HG03025 (cell line): ENCODE measurements at regions not wholly inside any gene's neighbourhood (a gene's known extent, or its start where the extent isn't known, plus 50 kb on each side); places are given as distances from the start of the nearest gene placed in this dataset.
"Not testable (repeated sequence)": the region's sequence is repeated elsewhere in the genome, so short reads cannot be mapped to it uniquely, and the experiment has no call there.

ENCODE experiments used
- ATAC-seq: cut with Tn5 transposase; IDR thresholded peaks from one replicate; pipeline ENCODE4 v1.9.1; 2021; ENCODE audit warnings: mild to moderate bottlenecking, moderate library complexity; ENCODE audit not compliant: unreplicated experiment, low FRiP score

GRCh38 chr2:131668794-131669540 lies 141.3 kb downstream of the CCDC74A start:
- not testable (repeated sequence) for ATAC-seq

GRCh38 chr2:131671841-131672470 lies 144.3 kb downstream of the CCDC74A start:
- ATAC-seq, result not testable (repeated sequence)

GRCh38 chr2:131672471-131673399 lies 145.0 kb downstream of the CCDC74A start:
- peak; percentile 86 for ATAC-seq

GRCh38 chr2:131673400-131674173 lies 145.9 kb downstream of the CCDC74A start:
- peak; percentile 88 for ATAC-seq

GRCh38 chr2:131674174-131674507 lies 146.5 kb downstream of the CCDC74A start:
- ATAC-seq, result no peak

- ATAC-seq, result peak; percentile 19
Observed at GRCh38 chr2:131681611-131682121, 154.0 kb downstream of the CCDC74A start.

GRCh38 chr2:131682122-131682944 lies 154.6 kb downstream of the CCDC74A start:
- peak; percentile 99 for ATAC-seq

GRCh38 chr2:131682945-131683330 lies 155.2 kb downstream of the CCDC74A start:
- ATAC-seq, result peak; percentile 46

GRCh38 chr2:131684631-131685316 lies 157.1 kb downstream of the CCDC74A start:
- not testable (repeated sequence) for ATAC-seq

GRCh38 chr2:131686164-131686893 lies 158.6 kb downstream of the CCDC74A start:
- ATAC-seq, result not testable (repeated sequence)

- ATAC-seq, result not testable (repeated sequence)
Observed at GRCh38 chr2:131686894-131687238, 159.2 kb downstream of the CCDC74A start.

GRCh38 chr2:131689066-131689465 lies 161.4 kb downstream of the CCDC74A start:
- ATAC-seq, result not testable (repeated sequence)

GRCh38 chr2:131711268-131711667 lies 183.6 kb downstream of the CCDC74A start:
- ATAC-seq, result not testable (repeated sequence)

GRCh38 chr2:131717907-131718306 lies 190.2 kb downstream of the CCDC74A start:
- not testable (repeated sequence) for ATAC-seq

- not testable (repeated sequence) for ATAC-seq
Observed at GRCh38 chr2:131721163-131721562, 193.5 kb downstream of the CCDC74A start.

GRCh38 chr2:131722256-131722655 lies 194.6 kb downstream of the CCDC74A start:
- not testable (repeated sequence) for ATAC-seq

GRCh38 chr2:131724019-131724418 lies 196.3 kb downstream of the CCDC74A start:
- ATAC-seq, result no peak

GRCh38 chr2:131728451-131728850 lies 200.8 kb downstream of the CCDC74A start:
- not testable (repeated sequence) for ATAC-seq
